Fibroblast of the conjunctiva (primary cell): ENCODE measurements at regions not wholly inside any gene's neighbourhood (a gene's known extent, or its start where the extent isn't known, plus 50 kb on each side); places are given as distances from the start of the nearest gene placed in this dataset.

Experiments used
- DNase-seq: peaks from one replicate; pipeline ENCODE4 v3.0.0-alpha.2; 2010; ENCODE audit warnings: low read depth

DNA sequence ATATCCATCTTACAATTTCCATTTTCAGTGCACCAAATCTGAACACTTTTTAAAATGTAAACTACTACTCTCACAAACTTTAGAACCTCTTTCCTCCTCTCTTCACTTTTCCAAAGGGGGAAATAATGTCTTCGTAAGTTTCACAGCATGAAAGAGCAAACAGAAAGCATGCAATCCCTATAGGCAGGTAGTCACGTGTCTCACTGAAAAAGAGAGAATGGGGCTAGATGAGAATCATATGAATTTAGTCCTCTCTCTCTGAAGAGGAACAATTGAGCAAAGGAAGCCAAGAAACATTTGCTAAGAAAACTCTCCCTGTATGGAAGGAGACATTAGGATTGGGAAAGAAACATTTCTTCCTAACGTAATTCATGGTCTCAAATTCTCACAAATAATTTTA lies 613.9 kb downstream of the PLA2G4A start:
- DNase-seq = no peak

DNA sequence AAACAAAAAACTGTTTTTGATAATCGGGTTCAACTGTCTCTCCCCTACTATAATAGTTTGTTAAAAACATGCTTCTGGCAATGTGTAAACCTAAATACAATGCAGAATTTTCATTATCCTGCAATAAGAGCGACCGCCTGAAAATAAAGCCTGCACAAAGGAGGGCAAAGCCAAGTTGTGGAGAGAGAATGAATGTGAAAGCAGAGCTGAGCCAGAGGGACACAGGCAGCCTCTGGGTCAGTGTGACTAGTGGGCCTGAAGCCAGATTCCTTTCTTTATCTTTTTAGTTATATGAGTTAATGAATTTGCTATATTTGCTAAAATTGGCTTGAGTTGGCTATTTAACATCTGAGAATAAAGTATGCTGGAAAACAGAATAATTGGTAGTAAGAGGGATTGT lies 615.2 kb downstream of the PLA2G4A start:
- DNase-seq = no peak

DNA sequence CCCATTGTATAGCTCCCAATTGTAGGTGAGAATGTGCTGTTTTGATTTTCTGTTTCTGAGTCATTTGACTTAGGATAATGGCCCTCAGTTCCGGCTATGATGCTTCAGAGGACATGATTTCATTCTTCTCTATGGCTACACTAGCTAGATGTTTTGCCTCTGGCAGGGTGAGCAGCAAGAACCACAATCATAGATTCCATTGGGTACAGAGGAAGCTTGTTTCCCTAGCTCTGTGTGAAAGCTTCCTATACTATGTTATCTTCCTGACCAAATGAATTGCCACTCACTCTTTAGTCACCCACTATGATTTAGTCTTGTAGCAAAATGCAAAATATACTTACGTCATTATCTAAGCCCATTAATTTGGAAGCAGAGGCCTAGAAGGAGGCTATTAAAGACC lies 616.3 kb downstream of the PLA2G4A start:
- DNase-seq = no peak

DNA sequence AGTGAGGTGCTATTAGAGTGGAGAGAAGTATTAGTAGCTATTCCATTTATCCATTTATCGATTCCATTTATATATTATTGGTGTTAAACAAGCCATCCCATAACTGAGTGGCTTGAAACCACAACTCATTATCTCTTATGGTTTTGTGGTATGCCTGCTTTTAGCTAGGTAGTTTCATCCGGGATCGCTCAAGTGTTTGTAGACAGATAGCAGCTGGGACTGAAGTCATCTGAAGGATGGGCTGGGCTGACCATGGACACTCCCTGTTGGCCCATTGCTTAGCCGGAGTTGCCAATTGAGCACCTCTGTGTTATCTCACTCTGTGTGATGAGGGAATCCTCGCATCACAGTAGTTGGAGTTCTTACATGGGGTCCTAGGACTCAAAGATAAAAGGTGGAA lies 622.5 kb downstream of the PLA2G4A start:
- no peak for DNase-seq

DNA sequence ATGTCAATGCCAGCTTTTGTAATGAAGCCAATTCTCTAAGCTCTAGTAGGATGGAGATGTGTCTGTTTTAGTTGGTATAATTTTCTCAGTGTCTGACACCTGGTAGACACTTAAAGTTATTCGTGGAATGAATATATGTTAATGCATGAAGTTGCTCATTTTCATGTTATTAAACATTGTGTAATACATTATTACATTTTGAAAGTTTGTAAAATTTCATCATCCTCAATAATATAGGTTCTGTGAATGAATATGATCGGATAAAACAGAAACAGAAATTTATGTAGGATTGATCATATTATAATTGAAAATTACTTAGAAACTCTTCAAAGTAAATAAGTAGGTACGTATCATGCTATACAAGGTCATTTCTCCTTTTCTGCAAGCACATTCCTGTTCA lies 625.3 kb downstream of the PLA2G4A start:
- DNase-seq = no peak

DNA sequence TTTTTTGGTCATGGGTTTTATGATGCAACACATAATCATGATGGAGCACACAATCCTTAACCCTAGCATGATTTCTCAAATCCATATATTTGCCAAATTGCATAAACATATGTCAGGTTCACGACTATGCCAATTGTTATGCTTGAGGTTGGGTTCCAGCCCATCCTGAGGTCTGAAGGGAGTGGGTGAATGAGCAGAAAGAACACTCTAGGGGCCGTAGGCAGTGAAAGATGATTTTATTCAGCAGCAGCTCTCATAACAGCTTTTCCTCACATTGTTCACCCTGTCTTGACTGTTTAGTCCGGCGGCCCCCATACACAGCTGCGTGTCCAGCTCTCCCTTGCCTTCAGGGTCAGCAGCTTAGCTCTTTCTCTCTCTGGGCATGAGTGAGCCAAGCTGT lies 627.7 kb downstream of the PLA2G4A start:
- DNase-seq = no peak

DNA sequence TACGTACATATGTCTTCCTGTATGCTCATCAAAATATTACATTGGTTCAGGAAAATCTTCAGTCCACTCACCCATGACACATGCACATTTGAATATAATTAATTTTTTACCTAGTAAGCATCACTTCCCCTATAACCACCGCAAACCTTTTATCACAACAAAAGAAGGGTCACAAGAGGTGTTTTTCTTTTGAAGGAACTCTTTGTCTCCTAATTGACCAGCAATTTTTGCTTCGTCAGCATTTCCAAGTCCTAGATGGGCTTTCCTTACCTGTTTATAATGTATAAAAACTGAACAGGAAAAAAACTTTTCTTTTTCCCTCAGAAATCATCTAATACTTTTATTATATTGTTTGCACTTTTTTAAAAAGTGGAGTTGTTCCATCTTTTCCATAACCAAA lies 631.3 kb downstream of the PLA2G4A start:
- no peak for DNase-seq

DNA sequence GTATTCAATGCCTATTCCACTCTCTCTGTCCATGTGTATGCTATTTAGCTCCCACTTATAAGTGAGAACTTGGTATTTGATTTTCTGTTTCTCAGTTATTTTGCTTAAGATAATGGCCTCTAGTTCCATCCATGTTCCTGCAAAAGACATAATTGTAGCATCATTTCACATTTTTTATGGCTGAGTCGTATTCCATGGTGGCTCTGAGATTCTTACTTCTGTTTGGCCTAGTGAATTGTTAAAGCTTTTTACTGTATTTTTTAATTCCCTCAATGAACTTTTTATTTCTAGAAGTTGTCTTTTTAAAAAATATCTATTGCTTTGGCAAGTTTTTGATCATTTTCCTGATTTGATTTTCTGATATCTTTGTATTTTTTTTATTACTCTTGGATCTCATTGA lies 635.6 kb downstream of the PLA2G4A start:
- DNase-seq = no peak

DNA sequence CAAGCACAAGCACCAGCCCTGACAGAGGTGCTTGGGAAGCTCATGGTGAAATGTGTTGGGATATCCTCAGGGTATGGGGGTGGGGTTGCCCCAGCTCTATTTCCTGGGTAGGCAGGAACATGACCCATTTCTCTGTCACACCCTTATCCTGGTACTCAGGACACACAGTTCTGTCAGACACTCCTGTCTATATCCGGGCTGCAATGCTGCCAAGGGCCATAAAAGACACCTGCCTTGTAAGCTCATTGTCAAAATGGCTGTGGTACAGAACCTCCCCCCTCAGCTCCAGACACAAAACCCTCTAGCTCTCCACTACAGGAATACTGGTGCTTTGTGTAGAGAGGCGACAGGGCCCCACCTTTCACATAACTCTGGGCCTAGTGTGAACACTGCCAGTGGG lies 636.7 kb downstream of the PLA2G4A start:
- DNase-seq = no peak

DNA sequence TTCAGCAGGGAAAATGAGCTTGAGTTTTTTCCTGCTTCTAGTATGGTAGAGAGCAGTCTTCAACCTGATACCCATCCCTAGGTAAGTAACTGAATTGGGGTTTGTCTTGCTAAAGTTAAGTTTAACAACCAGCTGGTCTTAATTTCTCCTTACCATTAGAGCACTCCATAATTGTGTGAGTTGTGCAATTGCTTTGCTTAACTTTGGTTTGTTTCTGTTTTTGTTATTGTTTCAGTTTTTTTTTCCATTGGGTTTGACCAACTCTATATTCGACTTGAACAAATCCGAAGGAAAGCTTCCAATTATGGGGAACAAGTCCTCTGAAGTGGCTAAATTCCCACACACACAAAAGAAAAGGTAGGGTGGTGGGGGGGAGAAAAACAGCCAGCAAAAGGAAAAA lies 641.1 kb downstream of the PLA2G4A start:
- no peak for DNase-seq

DNA sequence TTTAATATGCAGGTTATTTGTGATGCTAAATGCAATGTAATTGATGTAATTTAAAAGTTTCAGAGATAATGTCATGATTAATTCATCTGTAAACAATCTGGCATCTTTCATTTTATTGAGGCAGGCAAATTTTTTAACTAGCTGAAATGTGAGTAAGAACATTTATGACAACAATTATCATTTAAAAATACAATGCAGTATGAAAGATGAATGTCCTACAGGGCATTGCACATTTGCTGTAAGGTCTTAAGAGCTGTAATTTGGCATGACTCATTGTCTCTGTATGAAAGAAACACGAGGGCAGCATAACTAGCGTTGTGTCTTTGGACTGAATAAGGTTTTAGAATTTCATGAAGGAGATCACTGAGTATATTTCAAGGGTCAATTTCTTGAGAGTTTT lies 642.8 kb downstream of the PLA2G4A start:
- DNase-seq = no peak

DNA sequence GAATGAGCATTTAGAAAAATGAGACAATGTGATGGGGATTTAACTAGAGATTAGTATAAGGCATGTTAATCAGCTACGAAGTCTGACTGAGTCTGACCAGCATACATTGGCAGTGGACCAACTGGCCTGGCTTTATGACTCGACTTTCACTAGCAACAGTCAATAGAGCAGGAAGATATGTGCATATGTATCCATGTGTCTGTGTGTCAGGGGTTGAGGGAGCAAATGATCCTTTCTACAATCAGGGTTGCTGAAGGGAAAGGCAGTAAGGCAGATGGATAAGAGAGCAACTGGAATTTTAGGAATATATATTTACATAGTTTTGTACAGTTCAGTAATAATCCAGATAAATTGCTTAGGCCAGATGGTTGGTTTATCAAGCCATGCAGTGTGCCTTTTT lies 645.6 kb downstream of the PLA2G4A start:
- peak; percentile 14 for DNase-seq

DNA sequence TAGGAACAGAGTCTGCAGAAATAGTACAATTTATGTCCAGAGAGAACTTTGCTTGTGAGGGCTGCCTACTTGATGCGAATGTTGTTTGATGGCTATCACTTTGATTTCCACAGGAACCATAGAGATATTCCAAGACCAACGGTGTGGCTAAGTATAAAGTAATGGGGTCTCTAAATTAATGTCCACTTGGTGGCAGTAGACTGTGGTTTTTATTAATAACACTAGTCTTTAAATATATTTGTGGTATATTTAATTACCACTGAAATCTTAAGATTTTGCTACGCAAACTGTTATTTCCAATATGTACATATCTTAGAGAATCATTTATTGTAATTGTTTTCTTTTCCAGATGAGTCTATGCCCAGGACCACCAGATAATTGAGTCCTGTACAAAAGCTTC lies 647.9 kb downstream of the PLA2G4A start:
- DNase-seq = peak; percentile 4

DNA sequence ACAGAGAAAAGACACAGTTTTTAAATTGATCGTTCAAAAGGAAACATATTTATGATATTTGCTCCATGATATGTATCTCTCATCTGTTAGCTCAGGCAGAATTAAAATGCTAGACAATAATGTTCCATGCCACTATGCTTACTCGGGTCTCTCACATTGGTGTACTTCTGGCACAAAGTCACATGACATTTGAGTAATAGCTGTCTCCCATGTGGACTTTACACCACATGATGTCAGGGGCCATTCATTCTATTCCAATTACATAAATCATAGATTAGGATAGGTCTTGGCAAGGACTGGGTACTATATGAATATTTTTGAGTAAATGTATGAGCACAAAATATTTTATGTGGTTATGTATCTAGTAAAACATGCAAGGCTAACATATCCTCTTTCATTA lies 648.4 kb downstream of the PLA2G4A start:
- DNase-seq = no peak

DNA sequence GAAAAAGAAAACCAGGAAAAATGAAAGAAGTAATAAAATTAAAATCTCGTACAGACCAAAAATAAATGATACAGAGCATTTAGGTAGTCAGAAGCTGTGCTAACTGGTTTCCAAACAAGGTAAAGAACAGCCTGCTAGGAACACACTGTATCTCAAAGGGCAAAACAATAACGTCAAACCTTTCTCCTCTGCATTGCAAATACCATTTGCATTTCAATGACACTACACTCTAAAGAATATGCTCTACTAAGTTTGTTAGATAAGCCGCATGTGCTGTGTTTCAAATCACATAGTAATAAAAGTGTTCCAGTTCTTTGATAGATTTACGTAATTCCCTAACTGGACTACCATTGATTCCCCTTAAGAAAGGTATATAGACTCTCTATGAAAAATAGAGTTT lies 648.8 kb downstream of the PLA2G4A start:
- no peak for DNase-seq

DNA sequence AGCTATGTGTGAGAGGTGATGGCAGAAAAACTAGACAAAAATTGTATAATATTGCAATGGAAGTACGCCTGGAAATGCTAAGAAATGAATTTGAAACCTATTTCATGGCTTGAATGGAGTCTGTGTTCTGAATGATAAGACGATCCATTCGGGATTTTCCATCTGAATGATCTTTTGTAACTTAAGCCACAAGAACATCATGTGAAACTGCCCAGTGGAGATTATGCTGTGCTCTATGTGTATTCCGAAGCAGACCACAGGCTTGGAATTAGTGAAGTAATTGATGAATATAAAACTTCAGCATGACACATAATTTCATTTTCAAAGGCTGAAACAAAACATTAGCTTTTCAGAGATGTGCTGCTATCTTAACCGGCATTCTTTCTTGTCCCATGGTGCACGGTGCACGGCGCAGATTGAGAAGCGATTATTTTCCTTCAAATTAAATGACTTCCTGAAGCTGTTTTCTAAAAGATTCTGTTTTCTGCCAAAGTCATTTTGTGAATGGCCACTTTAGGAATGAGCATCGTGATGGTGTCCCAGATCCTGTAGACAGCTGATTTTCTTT lies 652.9 kb downstream of the PLA2G4A start:
- DNase-seq = no peak

DNA sequence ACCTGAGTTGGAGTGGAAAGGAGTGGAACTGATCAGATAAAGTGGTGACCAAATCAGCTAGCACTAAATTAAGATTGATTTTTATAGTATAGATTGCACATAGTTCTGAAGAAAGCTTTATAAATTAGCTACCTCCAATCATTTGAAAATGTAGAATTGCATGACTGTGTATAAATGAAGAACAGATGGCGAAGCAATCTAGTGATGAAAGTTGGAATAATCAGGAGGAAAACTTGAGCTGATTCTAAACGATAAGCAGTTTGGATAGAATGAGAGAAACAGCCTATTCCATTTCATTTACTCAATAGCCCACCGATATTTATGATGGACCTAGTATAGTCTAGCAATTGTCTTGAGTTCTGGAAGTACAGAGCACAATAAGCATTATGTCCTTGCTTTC lies 661.5 kb downstream of the PLA2G4A start:
- no peak for DNase-seq

DNA sequence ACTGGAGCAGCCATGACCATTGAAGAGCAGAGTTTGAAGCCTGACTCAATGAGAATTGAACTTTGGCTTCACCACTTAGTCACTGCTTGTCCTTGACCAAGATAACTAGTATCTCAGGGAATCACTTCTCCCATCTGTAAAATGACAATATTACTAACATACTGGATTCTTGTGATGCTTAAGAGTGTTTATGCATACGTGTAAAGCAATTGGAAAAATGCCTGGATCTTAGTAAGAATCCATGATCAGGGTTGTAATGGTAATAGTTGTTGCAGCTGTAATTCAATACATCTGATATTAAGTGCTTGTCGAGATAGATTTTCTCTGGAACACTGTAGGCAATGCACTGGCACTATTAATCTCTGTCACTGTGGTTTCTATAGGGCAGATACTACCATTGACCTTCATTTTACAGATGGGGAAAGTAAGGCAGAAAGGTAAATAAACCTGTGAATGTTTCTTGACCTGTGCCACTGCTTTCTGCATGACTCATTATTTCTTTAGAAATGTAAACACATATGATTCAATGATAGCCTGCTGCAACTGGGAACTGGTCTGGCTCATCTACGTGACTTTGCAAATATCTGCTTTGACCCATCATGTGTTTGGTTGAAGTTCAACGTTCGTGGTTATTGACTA lies 662.5 kb downstream of the PLA2G4A start:
- peak; percentile 54 for DNase-seq

DNA sequence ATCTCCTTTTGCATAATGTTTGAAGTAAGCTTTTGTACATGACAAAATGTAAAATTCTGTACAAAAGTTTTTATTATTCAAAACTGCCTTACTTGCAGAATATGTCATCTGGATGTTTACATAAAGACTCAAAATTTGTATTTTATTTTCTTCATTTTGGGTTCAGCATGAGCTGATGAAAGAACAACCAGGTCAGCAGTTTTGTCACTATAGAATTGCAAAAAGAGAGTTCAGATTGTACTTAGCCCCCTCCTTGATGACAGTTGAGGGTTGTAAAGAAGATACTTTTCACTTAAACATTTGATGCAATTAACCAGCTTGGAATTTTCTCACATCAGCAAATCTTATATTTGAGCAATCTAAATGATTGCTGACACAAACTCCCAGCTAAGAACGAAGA lies 669.3 kb downstream of the PLA2G4A start:
- DNase-seq = no peak

DNA sequence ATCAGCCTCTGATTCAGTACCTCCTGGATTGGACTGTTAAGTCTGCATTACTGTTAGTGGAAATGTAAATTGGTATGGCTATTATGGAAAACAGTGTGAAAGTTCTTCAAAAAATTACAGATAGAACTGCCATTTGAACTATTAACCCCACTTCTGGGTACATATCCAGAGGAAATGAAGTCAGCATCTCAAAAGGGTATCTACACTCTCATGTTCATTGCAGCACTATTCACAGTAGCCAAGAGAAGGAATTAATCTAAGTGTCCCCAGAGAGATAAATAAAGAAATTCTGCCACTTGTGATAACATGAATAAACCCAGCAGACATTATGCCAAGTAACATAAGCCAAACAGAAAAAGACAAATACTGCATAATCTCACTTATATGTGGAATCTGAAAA lies 676.0 kb downstream of the PLA2G4A start:
- no peak for DNase-seq

DNA sequence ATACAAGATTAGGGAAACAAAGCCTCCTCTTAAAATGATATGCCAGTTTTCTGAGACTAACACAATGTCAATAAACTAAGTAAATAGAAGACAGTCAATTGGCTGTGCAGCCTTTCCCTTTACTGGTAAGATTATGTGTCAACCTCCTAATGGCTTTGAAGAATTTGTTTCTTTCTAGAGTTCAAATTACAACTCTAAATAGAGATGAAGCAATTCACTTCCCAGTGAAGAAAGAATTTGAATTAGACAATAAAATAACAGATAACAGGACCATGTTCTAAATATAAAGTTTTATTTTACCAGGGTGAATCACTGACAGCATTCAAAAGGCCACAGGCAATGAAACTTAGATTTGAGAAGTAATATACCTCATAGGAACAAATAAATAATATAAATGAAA lies 680.3 kb downstream of the PLA2G4A start:
- no peak for DNase-seq

DNA sequence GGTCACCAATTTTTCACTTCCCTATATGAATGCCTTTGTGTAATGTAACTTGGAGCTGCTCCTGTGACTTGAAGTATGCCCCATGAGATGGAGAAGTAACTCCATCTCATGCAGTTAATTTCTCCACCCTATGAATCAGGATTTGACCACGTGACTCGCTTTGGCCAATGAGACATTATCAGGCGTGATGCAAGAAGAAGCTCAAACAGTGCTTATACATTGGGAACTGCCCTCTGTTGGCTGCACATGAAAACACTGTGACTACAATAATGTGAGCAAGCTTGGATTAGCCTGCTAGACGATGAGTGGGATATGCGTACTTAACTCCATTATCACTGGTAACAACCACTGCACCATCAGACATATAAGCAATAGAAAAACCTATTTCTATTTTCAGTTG lies 684.4 kb downstream of the PLA2G4A start:
- no peak for DNase-seq

DNA sequence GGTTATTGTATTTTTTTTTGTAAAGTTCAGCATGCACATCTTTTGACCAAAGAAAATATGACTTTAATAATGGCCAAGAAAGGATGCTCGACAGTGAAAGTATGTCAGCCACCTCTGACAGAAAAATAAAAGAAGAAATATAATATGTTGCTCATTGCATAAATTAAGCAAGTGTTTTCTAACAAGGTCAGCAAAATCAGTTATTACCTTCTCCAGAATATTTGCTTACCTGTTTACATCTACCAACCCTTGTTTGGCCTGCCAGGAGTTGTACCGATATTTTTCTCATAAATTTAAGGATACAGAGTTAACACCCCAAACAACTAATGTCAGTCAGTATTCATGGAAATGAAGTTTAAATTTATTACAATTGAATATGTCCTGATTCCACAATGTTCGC lies 685.4 kb downstream of the PLA2G4A start:
- DNase-seq = no peak

DNA sequence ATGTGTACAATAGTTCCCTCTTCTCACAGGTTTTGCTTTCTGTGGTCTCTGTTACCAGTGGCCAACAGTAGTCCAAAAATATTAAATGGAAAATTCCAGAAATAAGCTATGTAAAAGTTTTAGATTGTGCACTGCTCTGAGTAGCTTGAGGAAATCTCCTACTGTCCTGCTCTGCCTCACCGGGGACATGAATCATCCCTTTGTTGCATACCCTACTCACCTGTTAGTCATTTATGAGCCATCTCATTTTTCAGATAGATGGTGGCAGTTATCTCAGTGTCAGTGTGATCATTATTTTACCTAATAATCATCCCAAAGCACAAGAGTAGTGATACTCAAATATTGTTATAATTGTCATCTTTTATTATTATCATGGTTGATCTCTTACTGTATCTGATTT lies 688.1 kb downstream of the PLA2G4A start:
- no peak for DNase-seq

DNA sequence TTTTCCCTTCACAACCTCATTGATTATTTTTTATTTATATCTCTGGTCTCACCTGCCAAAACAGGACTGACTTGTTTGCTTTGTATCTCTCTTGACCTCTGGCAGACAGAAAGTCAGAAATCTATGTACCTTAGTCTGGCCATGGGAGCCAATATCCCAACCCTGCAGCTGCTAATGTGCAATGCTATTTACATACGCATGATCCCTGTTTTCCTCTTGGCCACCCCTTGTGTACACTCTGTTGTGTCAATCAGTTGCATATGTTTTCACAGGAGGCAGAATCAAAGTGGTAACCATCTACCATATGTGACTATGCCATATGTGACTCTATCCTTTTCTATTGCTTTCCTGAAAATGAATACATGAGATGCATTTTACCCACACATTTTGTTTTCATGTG lies 688.8 kb downstream of the PLA2G4A start:
- no peak for DNase-seq
